GM19035 (cell line): ENCODE measurements at regions not wholly inside any gene's neighbourhood (a gene's known extent, or its start where the extent isn't known, plus 50 kb on each side); places are given as distances from the start of the nearest gene placed in this dataset.

ENCODE experiments used
- ATAC-seq: cut with Tn5 transposase; IDR thresholded peaks from one replicate; pipeline ENCODE4 v1.9.1; 2021; ENCODE audit not compliant: unreplicated experiment

GRCh38 chr15:70337277-70338186, 239.8 kb upstream of the TLE3 start:
- ATAC-seq: no peak

- no peak for ATAC-seq
Observed at GRCh38 chr15:70336425-70337009, 238.8 kb upstream of the TLE3 start.

GRCh38 chr15:70334286-70334685, 236.6 kb upstream of the TLE3 start:
- ATAC-seq: no peak

- no peak for ATAC-seq
Observed at GRCh38 chr15:70329179-70329578, 231.5 kb upstream of the TLE3 start.

- no peak for ATAC-seq
Observed at GRCh38 chr15:70328679-70329115, 231.0 kb upstream of the TLE3 start.

- no peak for ATAC-seq
Observed at GRCh38 chr15:70327856-70328678, 230.3 kb upstream of the TLE3 start.

- no peak for ATAC-seq
Observed at GRCh38 chr15:70327328-70327855, 229.7 kb upstream of the TLE3 start.

- no peak for ATAC-seq
Observed at GRCh38 chr15:70324001-70324974, 226.6 kb upstream of the TLE3 start.

GRCh38 chr15:70323111-70323851, 225.6 kb upstream of the TLE3 start:
- ATAC-seq: no peak

GRCh38 chr15:70322051-70322668, 224.4 kb upstream of the TLE3 start:
- no peak for ATAC-seq

GRCh38 chr15:70321172-70321819, 223.6 kb upstream of the TLE3 start:
- ATAC-seq: no peak

- no peak for ATAC-seq
Observed at GRCh38 chr15:70320482-70320881, 222.8 kb upstream of the TLE3 start.

- ATAC-seq: no peak
Observed at GRCh38 chr15:70320077-70320476, 222.4 kb upstream of the TLE3 start.

GRCh38 chr15:70319466-70319865, 221.7 kb upstream of the TLE3 start:
- peak; percentile 91 for ATAC-seq

- ATAC-seq: peak; percentile 29
Observed at GRCh38 chr15:70318594-70319465, 221.1 kb upstream of the TLE3 start.

GRCh38 chr15:70316059-70316600, 218.4 kb upstream of the TLE3 start:
- no peak for ATAC-seq

- ATAC-seq: no peak
Observed at GRCh38 chr15:70315431-70315830, 217.7 kb upstream of the TLE3 start.
